Naive B cell (primary cell): ENCODE measurements at regions not wholly inside any gene's neighbourhood (a gene's known extent, or its start where the extent isn't known, plus 50 kb on each side); places are given as distances from the start of the nearest gene placed in this dataset.
"Not testable (repeated sequence)": the region's sequence is repeated elsewhere in the genome, so short reads cannot be mapped to it uniquely, and the experiment has no call there.

Source experiments
- ATAC-seq, 2 donors: fragments of 150-1000 bp; cut with Tn5 transposase; 2 replicates each; pipeline ENCODE4 v1.10.0; 2021; ENCODE audit warnings: low read depth in 2 of 2, mild to moderate bottlenecking in 2 of 2, moderate library complexity in 2 of 2
- DNase-seq: peaks from one replicate; pipeline ENCODE4 v3.0.0; 2022
- H3K27ac Mint-ChIP-seq, 6 donors: one replicate each; pipeline ENCODE4 v1.8.0; 2020 to 2022; ENCODE audit warnings: mild to moderate bottlenecking in 6 of 6, mixed read lengths in 6 of 6, moderate library complexity in 5 of 6, inconsistent platforms in 2 of 6
- H3K27me3 Mint-ChIP-seq, 3 donors: one replicate each; pipeline ENCODE4 v1.8.0; 2021 to 2022; ENCODE audit warnings: mixed read lengths in 3 of 3, mild to moderate bottlenecking in 1 of 3
- H3K36me3 Mint-ChIP-seq, 2 donors: one replicate each; pipeline ENCODE4 v1.8.0; 2020 to 2022; ENCODE audit warnings: mixed read lengths in 2 of 2, inconsistent platforms in 1 of 2, mild to moderate bottlenecking in 1 of 2
- H3K4me1 Mint-ChIP-seq, 3 donors: one replicate each; pipeline ENCODE4 v1.8.0; 2020 to 2022; ENCODE audit warnings: mixed read lengths in 3 of 3, inconsistent platforms in 1 of 3, mild to moderate bottlenecking in 1 of 3, moderate library complexity in 1 of 3
- H3K4me3 Mint-ChIP-seq, 8 donors: one replicate each; pipeline ENCODE4 v1.8.0; 2020 to 2022; ENCODE audit warnings: mild to moderate bottlenecking in 8 of 8, mixed read lengths in 8 of 8, moderate library complexity in 8 of 8, inconsistent platforms in 2 of 8
- H3K9me3 Mint-ChIP-seq, 7 donors: one replicate each; pipeline ENCODE4 v1.8.0; 2020 to 2022; ENCODE audit warnings: mixed read lengths in 7 of 7, mild to moderate bottlenecking in 5 of 7, inconsistent platforms in 2 of 7, moderate library complexity in 1 of 7

DNA sequence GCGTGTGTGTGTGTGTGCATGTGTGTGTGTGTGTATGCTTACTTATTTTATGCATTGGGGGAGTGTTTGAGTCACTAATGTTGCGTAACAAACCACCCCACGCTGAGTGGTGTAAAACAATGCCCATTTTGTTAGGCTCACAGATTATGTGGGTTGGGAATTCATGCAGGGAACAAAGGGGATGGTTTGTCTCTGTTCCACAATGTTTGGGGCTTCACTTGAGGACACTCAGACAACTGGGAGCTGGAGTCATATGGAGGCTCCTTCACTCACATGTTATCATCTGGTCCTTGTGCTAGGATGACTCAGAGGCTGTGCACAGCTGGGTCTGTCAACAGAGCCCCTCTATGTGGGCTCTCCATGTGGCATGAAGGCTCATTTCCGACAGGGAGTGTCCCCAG is 51.3 kb upstream of the LARGE1 start:
- Mint-ChIP-seq H3K36me3 (no peaks in the 10 kb centered on the region), H3K4me3 (no peak overlapping the region), H3K27me3 (peaks cover 29 to 38% (median 30%) of the 10 kb centered on the region in 3 donors), H3K9me3 (peaks cover 0 to 3% (median 0%) of the 10 kb centered on the region in 7 donors), H3K4me1 (no peaks in the 10 kb centered on the region), H3K27ac (no peak overlapping the region)
- ATAC-seq, result no peak
- DNase-seq, result no peak

DNA sequence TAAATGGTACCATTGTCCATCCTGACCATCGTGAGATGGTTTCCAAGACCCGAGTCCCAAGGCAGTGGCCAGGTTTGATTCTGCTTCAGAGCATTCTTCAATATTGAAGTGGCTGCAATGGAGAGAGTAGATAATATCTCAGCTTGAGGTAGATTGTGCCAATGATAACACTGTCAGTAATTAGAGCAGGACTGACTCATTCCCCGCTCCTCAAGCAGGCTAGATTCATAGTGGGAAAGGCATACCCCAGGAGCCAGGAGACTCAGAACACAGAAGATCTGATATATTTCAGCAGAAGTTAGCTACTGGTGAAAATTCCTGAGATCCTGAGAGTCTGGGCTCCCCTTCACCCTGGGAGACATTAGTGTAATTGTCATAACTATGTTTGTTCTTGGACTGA is 55.6 kb upstream of the LARGE1 start:
- Mint-ChIP-seq H3K9me3 (peaks cover 0 to 3% (median 0%) of the 10 kb centered on the region in 7 donors), H3K4me1 (no peaks in the 10 kb centered on the region), H3K27ac (no peak overlapping the region), H3K4me3 (no peak overlapping the region), H3K36me3 (no peaks in the 10 kb centered on the region), H3K27me3 (peaks cover 34 to 36% (median 36%) of the 10 kb centered on the region in 3 donors)
- DNase-seq, result no peak
- ATAC-seq, result no peak

DNA sequence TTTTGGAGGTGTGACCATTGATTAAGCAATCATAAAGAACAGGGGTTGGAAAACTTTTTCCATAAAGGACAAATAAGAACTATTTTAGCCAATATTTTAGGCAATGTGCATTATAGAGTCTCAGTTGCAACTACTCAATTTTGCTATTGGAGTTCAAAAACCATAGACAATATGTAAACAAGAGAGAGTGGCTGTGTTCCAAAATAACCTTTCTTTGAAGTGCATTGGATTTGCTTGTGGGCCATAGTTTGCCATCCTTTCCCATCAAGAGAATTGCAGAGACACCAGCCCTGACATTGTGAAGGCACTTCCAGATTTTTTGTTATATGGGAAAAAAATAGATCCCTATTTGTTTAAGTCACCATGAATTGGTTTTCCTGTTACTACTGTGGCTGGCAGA is 63.3 kb upstream of the LARGE1 start:
- H3K27ac Mint-ChIP-seq, result no peak overlapping the region
- no peaks in the 10 kb centered on the region for H3K36me3 Mint-ChIP-seq
- no peak overlapping the region for H3K4me3 Mint-ChIP-seq
- H3K9me3 Mint-ChIP-seq, result peaks cover 0 to 6% (median 2%) of the 10 kb centered on the region in 7 donors
- no peaks in the 10 kb centered on the region for H3K4me1 Mint-ChIP-seq
- peaks cover 16 to 24% (median 22%) of the 10 kb centered on the region in 3 donors for H3K27me3 Mint-ChIP-seq
- ATAC-seq (no peak), DNase-seq (no peak)

- Mint-ChIP-seq H3K9me3 (peaks cover 0 to 6% (median 2%) of the 10 kb centered on the region in 7 donors), H3K27me3 (peaks cover 16 to 22% (median 20%) of the 10 kb centered on the region in 3 donors), H3K4me3 (no peak overlapping the region), H3K36me3 (no peaks in the 10 kb centered on the region), H3K27ac (no peak overlapping the region), H3K4me1 (no peaks in the 10 kb centered on the region)
- DNase-seq (no peak), ATAC-seq (no peak)
Measured at GRCh38 chr22:33984211-33984610, 63.9 kb upstream of the LARGE1 start.

GRCh38 chr22:33984656-33985285 is 64.5 kb upstream of the LARGE1 start:
- ATAC-seq, result no peak
- no peak overlapping the region for H3K27ac Mint-ChIP-seq
- no peaks in the 10 kb centered on the region for H3K4me1 Mint-ChIP-seq
- peaks cover 16 to 21% (median 20%) of the 10 kb centered on the region in 3 donors for H3K27me3 Mint-ChIP-seq
- H3K4me3 Mint-ChIP-seq, result no peak overlapping the region
- DNase-seq, result no peak
- H3K9me3 Mint-ChIP-seq, result peaks cover 0 to 6% (median 2%) of the 10 kb centered on the region in 7 donors
- no peaks in the 10 kb centered on the region for H3K36me3 Mint-ChIP-seq

DNA sequence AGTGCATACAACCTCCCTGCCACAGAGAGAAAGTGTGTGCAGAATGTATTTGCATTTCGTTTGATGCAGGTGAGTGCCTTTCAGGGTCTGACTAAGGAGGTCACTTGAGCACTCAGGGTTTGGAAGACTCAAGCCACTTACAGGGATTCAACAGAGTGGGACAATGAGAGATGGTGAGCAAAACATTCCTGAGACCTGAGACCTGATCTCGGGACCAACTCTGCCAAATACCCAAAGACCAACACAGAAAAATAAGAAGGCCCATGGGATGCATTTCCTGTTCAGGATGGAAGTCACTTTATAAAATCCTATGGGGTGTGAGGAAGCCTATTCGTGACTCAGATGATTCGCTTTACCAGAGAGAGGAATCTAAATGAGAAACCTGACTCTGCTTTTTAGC is 65.2 kb upstream of the LARGE1 start:
- no peak overlapping the region for H3K27ac Mint-ChIP-seq
- DNase-seq, result no peak

GRCh38 chr22:33986167-33986771 is 66.0 kb upstream of the LARGE1 start:
- no peak for DNase-seq
- H3K36me3 Mint-ChIP-seq, result no peaks in the 10 kb centered on the region
- H3K27ac Mint-ChIP-seq, result no peak overlapping the region
- peak in 1 of 2 donors; percentile 33 for ATAC-seq
- H3K9me3 Mint-ChIP-seq, result peaks cover 0 to 6% (median 2%) of the 10 kb centered on the region in 7 donors
- H3K4me3 Mint-ChIP-seq, result no peak overlapping the region
- H3K27me3 Mint-ChIP-seq, result peaks cover 11 to 20% (median 15%) of the 10 kb centered on the region in 3 donors
- H3K4me1 Mint-ChIP-seq, result no peaks in the 10 kb centered on the region

More for the DNA sequence above, 65.2 kb upstream of the LARGE1 start:
- ATAC-seq, result no peak
- H3K36me3 Mint-ChIP-seq, result no peaks in the 10 kb centered on the region
- no peak overlapping the region for H3K4me3 Mint-ChIP-seq
- peaks cover 0 to 6% (median 2%) of the 10 kb centered on the region in 7 donors for H3K9me3 Mint-ChIP-seq
- H3K27me3 Mint-ChIP-seq, result peaks cover 15 to 20% (median 16%) of the 10 kb centered on the region in 3 donors
- no peaks in the 10 kb centered on the region for H3K4me1 Mint-ChIP-seq

DNA sequence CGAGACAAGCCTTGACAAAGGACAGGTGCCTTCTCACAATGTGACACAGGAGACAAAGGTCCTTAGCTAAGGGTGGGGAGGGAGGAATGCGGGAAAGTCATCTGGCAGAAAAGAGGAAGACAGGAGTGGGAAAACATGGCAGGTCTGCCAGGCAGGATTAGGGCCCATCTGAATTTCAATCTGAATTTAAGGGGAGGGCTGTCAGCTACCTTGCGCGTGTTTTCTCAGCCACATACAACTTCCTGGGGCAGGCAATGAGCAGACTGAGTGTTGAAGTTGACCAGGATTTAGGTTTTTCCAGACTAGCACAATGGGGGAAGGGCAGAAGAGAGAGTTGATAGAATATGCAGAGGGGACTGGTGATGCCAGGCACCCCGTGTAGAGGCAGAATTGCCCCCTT is 66.7 kb upstream of the LARGE1 start:
- peaks cover 0 to 6% (median 2%) of the 10 kb centered on the region in 7 donors for H3K9me3 Mint-ChIP-seq
- H3K27me3 Mint-ChIP-seq, result peaks cover 7 to 15% (median 14%) of the 10 kb centered on the region in 3 donors
- ATAC-seq (no peak), DNase-seq (no peak)
- no peak overlapping the region for H3K27ac Mint-ChIP-seq
- H3K4me1 Mint-ChIP-seq, result no peaks in the 10 kb centered on the region
- H3K4me3 Mint-ChIP-seq, result no peak overlapping the region
- H3K36me3 Mint-ChIP-seq, result no peaks in the 10 kb centered on the region

GRCh38 chr22:33989263-33989662 is 69.0 kb upstream of the LARGE1 start:
- ATAC-seq, DNase-seq, H3K27ac Mint-ChIP-seq, H3K4me1 Mint-ChIP-seq, H3K9me3 Mint-ChIP-seq, H3K36me3 Mint-ChIP-seq, H3K4me3 Mint-ChIP-seq: not testable (repeated sequence)
- peaks cover 10 to 13% (median 10%) of the 10 kb centered on the region in 3 donors for H3K27me3 Mint-ChIP-seq

GRCh38 chr22:33991620-33992019 is 71.3 kb upstream of the LARGE1 start:
- Mint-ChIP-seq H3K36me3 (peaks cover 0 to 9% of the 10 kb centered on the region in 2 donors), H3K4me1 (no peaks in the 10 kb centered on the region), H3K27me3 (peaks cover 13 to 16% (median 14%) of the 10 kb centered on the region in 3 donors), H3K9me3 (peaks cover 0 to 16% (median 5%) of the 10 kb centered on the region in 7 donors), H3K27ac (peak overlapping the region in 1 of 6 donors; percentile 40), H3K4me3 (no peak overlapping the region)
- ATAC-seq (no peak), DNase-seq (no peak)

GRCh38 chr22:33996824-33997223 is 76.5 kb upstream of the LARGE1 start:
- ATAC-seq (no peak), DNase-seq (no peak)
- H3K27me3 Mint-ChIP-seq, result peaks cover 8 to 9% (median 8%) of the 10 kb centered on the region in 3 donors
- H3K4me3 Mint-ChIP-seq, result no peak overlapping the region
- no peak overlapping the region for H3K27ac Mint-ChIP-seq
- peaks cover 4 to 60% (median 23%) of the 10 kb centered on the region in 7 donors for H3K9me3 Mint-ChIP-seq
- peaks cover 0 to 13% of the 10 kb centered on the region in 2 donors for H3K36me3 Mint-ChIP-seq
- no peaks in the 10 kb centered on the region for H3K4me1 Mint-ChIP-seq

DNA sequence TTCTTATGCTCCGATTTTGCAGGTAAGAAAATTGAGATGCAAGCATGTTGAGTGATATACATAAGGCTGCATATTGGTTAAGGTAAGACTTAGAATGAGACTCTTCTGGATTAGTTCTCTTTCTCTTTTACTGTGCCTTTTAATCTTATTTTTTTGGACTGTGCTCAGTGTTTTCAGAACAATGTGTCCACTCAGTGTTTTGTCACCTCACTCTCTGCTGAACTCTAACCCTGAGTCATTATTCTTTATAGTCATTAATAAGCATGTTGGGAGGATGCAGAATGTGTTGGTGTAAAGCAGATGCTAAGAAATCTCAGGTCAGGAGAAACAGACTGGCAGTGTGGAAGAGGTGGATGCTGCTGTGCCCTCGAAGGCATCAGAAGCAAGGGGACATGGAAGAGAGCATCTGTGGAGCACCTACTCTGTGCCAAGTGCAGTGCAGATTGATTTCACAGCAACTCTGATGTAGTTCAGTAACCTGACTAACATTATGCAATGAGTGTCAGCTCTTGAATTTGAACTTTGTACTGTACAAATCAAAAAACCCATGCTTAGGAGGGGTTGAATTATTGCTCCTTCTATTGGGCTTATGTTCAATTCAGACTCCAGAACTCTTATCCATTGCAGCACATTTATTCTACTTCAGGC is 80.7 kb upstream of the LARGE1 start:
- H3K27me3 Mint-ChIP-seq, result no peaks in the 10 kb centered on the region
- no peak overlapping the region for H3K27ac Mint-ChIP-seq
- DNase-seq (no peak), ATAC-seq (no peak)
- peaks cover 7 to 16% of the 10 kb centered on the region in 2 donors for H3K36me3 Mint-ChIP-seq
- H3K4me1 Mint-ChIP-seq, result no peaks in the 10 kb centered on the region
- no peak overlapping the region for H3K4me3 Mint-ChIP-seq
- peaks cover 9 to 59% (median 22%) of the 10 kb centered on the region in 7 donors for H3K9me3 Mint-ChIP-seq

DNA sequence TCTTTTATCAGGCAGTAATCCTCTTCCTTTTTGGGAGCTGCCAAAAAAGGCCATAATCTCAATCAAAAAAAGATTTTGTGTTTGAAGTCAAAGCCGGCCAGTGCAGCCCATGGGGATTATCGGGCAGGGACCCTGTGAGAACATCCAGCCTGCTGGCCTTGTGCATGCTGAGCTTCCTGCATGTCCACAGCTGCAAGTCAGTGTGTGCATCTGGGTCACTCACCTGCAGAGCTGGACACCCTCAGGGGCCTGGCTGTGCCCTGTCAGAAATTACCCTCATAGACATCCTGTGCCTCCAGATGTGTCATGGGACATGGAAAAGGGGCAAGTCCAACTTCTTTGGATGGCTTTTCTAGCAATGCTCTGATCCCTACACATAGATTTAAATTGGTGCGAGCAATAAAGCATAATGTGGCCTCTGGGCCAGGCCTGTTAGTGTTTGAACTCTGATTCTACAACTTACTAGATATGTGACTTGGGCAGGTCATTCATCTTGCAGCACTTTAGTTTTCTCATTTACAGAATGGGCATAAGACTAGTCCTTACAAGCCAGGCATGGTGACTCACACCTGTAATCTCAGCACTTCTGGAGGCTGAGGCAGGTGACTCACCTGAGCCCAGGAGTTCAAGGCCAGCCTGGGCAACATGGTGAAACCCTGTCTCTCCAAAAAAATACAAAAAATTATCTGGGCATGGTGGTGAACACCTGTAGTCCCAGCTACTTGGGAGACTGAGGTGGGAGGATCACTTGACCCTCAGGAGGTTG is 81.6 kb upstream of the LARGE1 start:
- Mint-ChIP-seq H3K4me1 (no peaks in the 10 kb centered on the region), H3K27me3 (no peaks in the 10 kb centered on the region), H3K4me3 (no peak overlapping the region), H3K27ac (no peak overlapping the region), H3K9me3 (peaks cover 9 to 65% (median 24%) of the 10 kb centered on the region in 7 donors), H3K36me3 (peaks cover 7 to 18% of the 10 kb centered on the region in 2 donors)
- no peak for DNase-seq
- ATAC-seq, result no peak
